Parathyroid adenoma (tissue), 2 donors: ENCODE measurements at regions not wholly inside any gene's neighbourhood (a gene's known extent, or its start where the extent isn't known, plus 50 kb on each side); places are given as distances from the start of the nearest gene placed in this dataset.

ENCODE experiments used
- H2AFZ ChIP-seq: fragments of 300-600 bp; sonication (generic); one replicate; pipeline ENCODE4 v1.7.0; 2017; ENCODE audit warnings: antibody characterized with exemption, mild to moderate bottlenecking
- H3K27ac ChIP-seq: fragments of 300-600 bp; sonication (generic); one replicate; pipeline ENCODE4 v1.7.0; 2017
- H3K27me3 ChIP-seq: fragments of 300-600 bp; sonication (generic); one replicate; pipeline ENCODE4 v1.7.0; 2017; ENCODE audit warnings: low read length; ENCODE audit not compliant: control insufficient read depth, insufficient read depth
- H3K36me3 ChIP-seq: fragments of 300-600 bp; sonication (generic); one replicate; pipeline ENCODE4 v1.7.0; 2017; ENCODE audit warnings: low read length; ENCODE audit not compliant: control insufficient read depth, insufficient read depth
- H3K4me1 ChIP-seq: fragments of 300-600 bp; sonication (generic); one replicate; pipeline ENCODE4 v1.7.0; 2017; ENCODE audit warnings: control low read depth
- H3K4me2 ChIP-seq: fragments of 300-600 bp; sonication (generic); one replicate; pipeline ENCODE4 v1.7.0; 2017; ENCODE audit warnings: low read length
- H3K4me3 ChIP-seq: fragments of 300-600 bp; sonication (generic); one replicate; pipeline ENCODE4 v1.7.0; 2017; ENCODE audit warnings: low read depth, low read length
- H3K79me2 ChIP-seq: fragments of 300-600 bp; sonication (generic); one replicate; pipeline ENCODE4 v1.7.0; 2017; ENCODE audit warnings: control low read depth
- H3K9ac ChIP-seq: fragments of 300-600 bp; sonication (generic); one replicate; pipeline ENCODE4 v1.7.0; 2017; ENCODE audit warnings: mild to moderate bottlenecking
- H3K9me3 ChIP-seq: fragments of 300-600 bp; sonication (generic); one replicate; pipeline ENCODE4 v1.7.0; 2017; ENCODE audit warnings: low read length; ENCODE audit not compliant: control insufficient read depth
- TF ChIP-seq, protein P1 (sequence below): fragments of 300-600 bp; sonication (generic); IDR thresholded peaks from one replicate; pipeline ENCODE4 v1.7.0; 2017; ENCODE audit warnings: antibody characterized with exemption, mild to moderate bottlenecking
- donor health status: primary hyperparathyroidism.

GRCh38 chr11:96794152-96794551 lies 404.3 kb downstream of the JRKL start:
- Histone ChIP-seq H3K4me2 (no peak overlapping the region), H3K27ac (no peak overlapping the region), H3K27me3 (no peaks in the 10 kb centered on the region), H2AFZ (no peak overlapping the region), H3K36me3 (no peaks in the 10 kb centered on the region), H3K4me3 (no peak overlapping the region), H3K4me1 (no peaks in the 10 kb centered on the region), H3K79me2 (no peaks in the 10 kb centered on the region), H3K9me3 (no peaks in the 10 kb centered on the region), H3K9ac (no peak overlapping the region)
- TF ChIP-seq, protein P1, sequence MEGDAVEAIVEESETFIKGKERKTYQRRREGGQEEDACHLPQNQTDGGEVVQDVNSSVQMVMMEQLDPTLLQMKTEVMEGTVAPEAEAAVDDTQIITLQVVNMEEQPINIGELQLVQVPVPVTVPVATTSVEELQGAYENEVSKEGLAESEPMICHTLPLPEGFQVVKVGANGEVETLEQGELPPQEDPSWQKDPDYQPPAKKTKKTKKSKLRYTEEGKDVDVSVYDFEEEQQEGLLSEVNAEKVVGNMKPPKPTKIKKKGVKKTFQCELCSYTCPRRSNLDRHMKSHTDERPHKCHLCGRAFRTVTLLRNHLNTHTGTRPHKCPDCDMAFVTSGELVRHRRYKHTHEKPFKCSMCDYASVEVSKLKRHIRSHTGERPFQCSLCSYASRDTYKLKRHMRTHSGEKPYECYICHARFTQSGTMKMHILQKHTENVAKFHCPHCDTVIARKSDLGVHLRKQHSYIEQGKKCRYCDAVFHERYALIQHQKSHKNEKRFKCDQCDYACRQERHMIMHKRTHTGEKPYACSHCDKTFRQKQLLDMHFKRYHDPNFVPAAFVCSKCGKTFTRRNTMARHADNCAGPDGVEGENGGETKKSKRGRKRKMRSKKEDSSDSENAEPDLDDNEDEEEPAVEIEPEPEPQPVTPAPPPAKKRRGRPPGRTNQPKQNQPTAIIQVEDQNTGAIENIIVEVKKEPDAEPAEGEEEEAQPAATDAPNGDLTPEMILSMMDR = no peak

- TF ChIP-seq, protein P1 = no peak
- H3K4me3 ChIP-seq = no peak overlapping the region
- H3K4me2 ChIP-seq = no peak overlapping the region
- no peaks in the 10 kb centered on the region for H3K36me3 ChIP-seq
- no peaks in the 10 kb centered on the region for H3K27me3 ChIP-seq
- H3K27ac ChIP-seq = no peak overlapping the region
- H3K4me1 ChIP-seq = no peaks in the 10 kb centered on the region
- H3K9me3 ChIP-seq = no peaks in the 10 kb centered on the region
- no peaks in the 10 kb centered on the region for H3K79me2 ChIP-seq
- H2AFZ ChIP-seq = no peak overlapping the region
- no peak overlapping the region for H3K9ac ChIP-seq
Measured at GRCh38 chr11:96798445-96798844, 408.6 kb downstream of the JRKL start.

GRCh38 chr11:96815236-96815635 lies 425.4 kb downstream of the JRKL start:
- H3K27me3 ChIP-seq = no peaks in the 10 kb centered on the region
- no peaks in the 10 kb centered on the region for H3K9me3 ChIP-seq
- no peak overlapping the region for H3K27ac ChIP-seq
- no peak overlapping the region for H2AFZ ChIP-seq
- no peak overlapping the region for H3K4me3 ChIP-seq
- H3K9ac ChIP-seq = no peak overlapping the region
- no peaks in the 10 kb centered on the region for H3K36me3 ChIP-seq
- no peaks in the 10 kb centered on the region for H3K79me2 ChIP-seq
- no peak overlapping the region for H3K4me2 ChIP-seq
- H3K4me1 ChIP-seq = no peaks in the 10 kb centered on the region
- TF ChIP-seq, protein P1 = no peak

- TF ChIP-seq, protein P1 = no peak
- Histone ChIP-seq H3K4me2 (no peak overlapping the region), H3K27ac (no peak overlapping the region)
Measured at GRCh38 chr11:96817482-96818399, 427.9 kb downstream of the JRKL start.

GRCh38 chr11:96827164-96827563 lies 437.4 kb downstream of the JRKL start:
- H3K9ac ChIP-seq = no peak overlapping the region
- no peaks in the 10 kb centered on the region for H3K79me2 ChIP-seq
- H3K27ac ChIP-seq = no peak overlapping the region
- no peaks in the 10 kb centered on the region for H3K27me3 ChIP-seq
- no peaks in the 10 kb centered on the region for H3K36me3 ChIP-seq
- TF ChIP-seq, protein P1 = no peak
- no peaks in the 10 kb centered on the region for H3K4me1 ChIP-seq
- H3K4me3 ChIP-seq = no peak overlapping the region
- H3K4me2 ChIP-seq = no peak overlapping the region
- no peak overlapping the region for H2AFZ ChIP-seq
- no peaks in the 10 kb centered on the region for H3K9me3 ChIP-seq

More at GRCh38 chr11:96817482-96818399, 427.9 kb downstream of the JRKL start:
- Histone ChIP-seq H3K27me3 (no peaks in the 10 kb centered on the region), H3K9me3 (no peaks in the 10 kb centered on the region), H3K79me2 (no peaks in the 10 kb centered on the region), H3K4me3 (no peak overlapping the region), H2AFZ (no peak overlapping the region), H3K4me1 (no peaks in the 10 kb centered on the region), H3K9ac (no peak overlapping the region), H3K36me3 (no peaks in the 10 kb centered on the region)
